Peyer's patch (tissue), 4 donors: ENCODE measurements at regions not wholly inside any gene's neighbourhood (a gene's known extent, or its start where the extent isn't known, plus 50 kb on each side); places are given as distances from the start of the nearest gene placed in this dataset.

ENCODE experiments used
- CTCF ChIP-seq, 6 experiments: fragments of 450-650 bp in 4 of 6; fragments of 200-600 bp in 2 of 6; sonication (generic) in 1 of 6; IDR thresholded peaks; one replicate each; pipeline ENCODE4 v1.5.1; 2017 to 2019; ENCODE audit warnings: antibody characterized with exemption in 6 of 6, mild to moderate bottlenecking in 3 of 6, moderate library complexity in 1 of 6
- POLR2A ChIP-seq, 2 donors: fragments of 450-650 bp; IDR thresholded peaks; one replicate each; pipeline ENCODE4 v1.5.1; 2017; ENCODE audit warnings: antibody characterized with exemption in 2 of 2, mild to moderate bottlenecking in 2 of 2, moderate library complexity in 2 of 2

DNA sequence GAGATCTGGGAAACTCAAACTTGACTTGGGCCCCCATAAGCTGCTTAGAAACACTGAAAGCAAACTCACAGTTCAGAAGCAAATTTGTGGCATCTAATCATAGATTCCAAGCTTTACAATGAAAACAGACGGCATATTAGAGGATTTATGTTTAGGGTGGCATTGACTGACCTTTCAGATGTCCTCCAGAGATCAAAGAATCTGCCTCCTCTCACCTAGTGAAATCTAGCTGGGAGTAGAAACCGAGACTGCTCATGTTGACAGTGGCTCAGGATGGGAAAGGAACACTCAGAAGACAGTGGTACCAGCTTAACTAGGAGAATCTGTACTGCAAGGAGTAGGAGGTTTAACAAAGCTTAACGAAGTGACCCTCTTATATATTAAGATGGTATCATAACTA is 345.0 kb downstream of the GXYLT1 start:
- TF ChIP-seq CTCF (IDR thresholded peaks at IDR 0.05) (no peak), POLR2A (IDR thresholded peaks at IDR 0.05) (no peak)
